ENCODE measurements at regions not wholly inside any gene's neighbourhood (a gene's known extent, or its start where the extent isn't known, plus 50 kb on each side); places are given as distances from the start of the nearest gene placed in this dataset.

- H3K9me3 ChIP-seq: peaks cover 0 to 5% (median 0%) of the 10 kb centered on the region in 8 donors
- no peak overlapping the region for H3K27ac ChIP-seq
- intact Hi-C loops (cut with DNase I; ENCODE audit: low total_unique reads): no loop called here
- 85 to 91% (median 87%) methylated on average over 14 of the region's 14 CpGs for WGBS, 5 donors
- H3K27me3 ChIP-seq (replicated peaks in 1 of 7): peaks cover 0 to 41% (median 0%) of the 10 kb centered on the region in 7 donors
- TF ChIP-seq CTCF (IDR thresholded peaks at IDR 0.05 in 8 of 11, conservative IDR thresholded peaks at IDR 0.05 in 3 of 11) (no peak), POLR2A (IDR thresholded peaks at IDR 0.05) (no peak), POLR2AphosphoS5 (IDR thresholded peaks at IDR 0.05) (no peak)
- no peaks in the 10 kb centered on the region for H3K36me3 ChIP-seq
- H3K4me1 ChIP-seq: no peaks in the 10 kb centered on the region
- no peak overlapping the region for H3K4me3 ChIP-seq
- no peak for DNase-seq
These were observed 100.8 kb downstream of the SHANK2 start for GRCh38 chr11:71151561-71151960.

- Histone ChIP-seq H3K36me3 (no peaks in the 10 kb centered on the region), H3K9me3 (peaks cover 0 to 5% (median 0%) of the 10 kb centered on the region in 8 donors), H3K4me3 (no peak overlapping the region), H3K27ac (no peak overlapping the region), H3K4me1 (no peaks in the 10 kb centered on the region), H3K27me3 (replicated peaks in 1 of 7) (peaks cover 0 to 44% (median 0%) of the 10 kb centered on the region in 7 donors)
- intact Hi-C loops (cut with DNase I; ENCODE audit: low total_unique reads): no loop called here
- WGBS, 5 donors: 85 to 94% (median 89%) methylated on average over 8 of the region's 8 CpGs
- TF ChIP-seq POLR2A (IDR thresholded peaks at IDR 0.05) (no peak), POLR2AphosphoS5 (IDR thresholded peaks at IDR 0.05) (no peak), CTCF (IDR thresholded peaks at IDR 0.05 in 8 of 11, conservative IDR thresholded peaks at IDR 0.05 in 3 of 11) (no peak)
- DNase-seq: no peak
These were observed 101.5 kb downstream of the SHANK2 start for GRCh38 chr11:71150859-71151258.

- Histone ChIP-seq H3K36me3 (no peaks in the 10 kb centered on the region), H3K27me3 (replicated peaks in 1 of 7) (peaks cover 0 to 47% (median 0%) of the 10 kb centered on the region in 7 donors), H3K4me1 (no peaks in the 10 kb centered on the region), H3K27ac (no peak overlapping the region), H3K4me3 (no peak overlapping the region), H3K9me3 (peaks cover 0 to 6% (median 0%) of the 10 kb centered on the region in 8 donors)
- TF ChIP-seq POLR2AphosphoS5 (IDR thresholded peaks at IDR 0.05) (no peak), CTCF (IDR thresholded peaks at IDR 0.05 in 8 of 11, conservative IDR thresholded peaks at IDR 0.05 in 3 of 11) (no peak), POLR2A (IDR thresholded peaks at IDR 0.05) (no peak)
- peak; percentile 23 for DNase-seq
- 66 to 84% (median 76%) methylated on average over 8 of the region's 8 CpGs for WGBS, 5 donors
- intact Hi-C loops (cut with DNase I; ENCODE audit: low total_unique reads): no loop called here
These were observed 103.7 kb downstream of the SHANK2 start for GRCh38 chr11:71148716-71149115.

GRCh38 chr11:71147331-71147730, 105.0 kb downstream of the SHANK2 start:
- intact Hi-C loops (cut with DNase I; ENCODE audit: low total_unique reads): no loop called here
- Histone ChIP-seq H3K9me3 (peaks cover 0 to 6% (median 0%) of the 10 kb centered on the region in 8 donors), H3K36me3 (no peaks in the 10 kb centered on the region), H3K4me1 (no peaks in the 10 kb centered on the region), H3K27me3 (replicated peaks in 1 of 7) (peaks cover 0 to 43% (median 0%) of the 10 kb centered on the region in 7 donors), H3K27ac (no peak overlapping the region), H3K4me3 (no peak overlapping the region)
- peak; percentile 54 for DNase-seq
- 88 to 95% (median 91%) methylated on average over 14 of the region's 14 CpGs for WGBS, 5 donors
- TF ChIP-seq POLR2AphosphoS5 (IDR thresholded peaks at IDR 0.05): no peak
- TF ChIP-seq POLR2A (IDR thresholded peaks at IDR 0.05): no peak
- no peak for TF ChIP-seq CTCF (IDR thresholded peaks at IDR 0.05 in 8 of 11, conservative IDR thresholded peaks at IDR 0.05 in 3 of 11)
